ENCODE measurements at regions not wholly inside any gene's neighbourhood (a gene's known extent, or its start where the extent isn't known, plus 50 kb on each side); places are given as distances from the start of the nearest gene placed in this dataset.

DNA sequence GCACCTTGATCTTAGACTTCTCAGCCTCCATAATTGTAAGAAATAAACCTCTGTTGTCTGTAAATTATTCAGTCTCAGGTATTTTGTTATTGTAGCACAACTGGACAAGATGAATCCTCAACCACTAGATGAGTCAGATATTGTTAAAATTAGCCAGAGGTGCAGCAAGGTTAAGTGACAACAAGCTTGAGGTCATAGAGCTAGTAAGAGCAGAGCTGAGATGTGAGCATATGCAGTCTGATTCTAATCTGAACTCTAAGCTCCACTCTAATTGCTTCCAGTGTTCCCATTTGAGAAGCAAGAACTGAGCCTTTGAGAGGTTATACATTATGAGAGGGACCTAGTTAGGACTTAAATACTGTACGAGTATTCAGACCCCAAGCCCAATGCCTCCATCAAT lies 93.1 kb downstream of the FZD1 start:
- TF ChIP-seq EP300 (IDR thresholded peaks at IDR 0.05; ENCODE audit: borderline replicate concordance) (no peak), YY1 (IDR thresholded peaks at IDR 0.05; ENCODE audit: low read depth) (no peak), CREB1 (IDR thresholded peaks at IDR 0.05; ENCODE audit: low read depth) (no peak), TAF1 (IDR thresholded peaks at IDR 0.05; ENCODE audit: low read depth) (no peak), TCF12 (IDR thresholded peaks at IDR 0.05; ENCODE audit: low read depth) (no peak)
- TF ChIP-seq, protein P1, sequence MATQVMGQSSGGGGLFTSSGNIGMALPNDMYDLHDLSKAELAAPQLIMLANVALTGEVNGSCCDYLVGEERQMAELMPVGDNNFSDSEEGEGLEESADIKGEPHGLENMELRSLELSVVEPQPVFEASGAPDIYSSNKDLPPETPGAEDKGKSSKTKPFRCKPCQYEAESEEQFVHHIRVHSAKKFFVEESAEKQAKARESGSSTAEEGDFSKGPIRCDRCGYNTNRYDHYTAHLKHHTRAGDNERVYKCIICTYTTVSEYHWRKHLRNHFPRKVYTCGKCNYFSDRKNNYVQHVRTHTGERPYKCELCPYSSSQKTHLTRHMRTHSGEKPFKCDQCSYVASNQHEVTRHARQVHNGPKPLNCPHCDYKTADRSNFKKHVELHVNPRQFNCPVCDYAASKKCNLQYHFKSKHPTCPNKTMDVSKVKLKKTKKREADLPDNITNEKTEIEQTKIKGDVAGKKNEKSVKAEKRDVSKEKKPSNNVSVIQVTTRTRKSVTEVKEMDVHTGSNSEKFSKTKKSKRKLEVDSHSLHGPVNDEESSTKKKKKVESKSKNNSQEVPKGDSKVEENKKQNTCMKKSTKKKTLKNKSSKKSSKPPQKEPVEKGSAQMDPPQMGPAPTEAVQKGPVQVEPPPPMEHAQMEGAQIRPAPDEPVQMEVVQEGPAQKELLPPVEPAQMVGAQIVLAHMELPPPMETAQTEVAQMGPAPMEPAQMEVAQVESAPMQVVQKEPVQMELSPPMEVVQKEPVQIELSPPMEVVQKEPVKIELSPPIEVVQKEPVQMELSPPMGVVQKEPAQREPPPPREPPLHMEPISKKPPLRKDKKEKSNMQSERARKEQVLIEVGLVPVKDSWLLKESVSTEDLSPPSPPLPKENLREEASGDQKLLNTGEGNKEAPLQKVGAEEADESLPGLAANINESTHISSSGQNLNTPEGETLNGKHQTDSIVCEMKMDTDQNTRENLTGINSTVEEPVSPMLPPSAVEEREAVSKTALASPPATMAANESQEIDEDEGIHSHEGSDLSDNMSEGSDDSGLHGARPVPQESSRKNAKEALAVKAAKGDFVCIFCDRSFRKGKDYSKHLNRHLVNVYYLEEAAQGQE (IDR thresholded peaks at IDR 0.05; ENCODE audit: low read depth): no peak

All from Ishikawa (cell line).